IPS-20b (cell line): ENCODE measurements at regions not wholly inside any gene's neighbourhood (a gene's known extent, or its start where the extent isn't known, plus 50 kb on each side); places are given as distances from the start of the nearest gene placed in this dataset.

ENCODE experiments used
- H3K27ac ChIP-seq: one replicate; pipeline ENCODE4 v1.5.1; 2013; ENCODE audit warnings: low read length
- H3K27me3 ChIP-seq: 2 replicates; pipeline ENCODE4 v1.6.1; 2013; ENCODE audit warnings: mild to moderate bottlenecking, low read length, inconsistent platforms; ENCODE audit not compliant: insufficient read depth
- H3K36me3 ChIP-seq: 2 replicates; pipeline ENCODE4 v1.6.1; 2013; ENCODE audit warnings: low read depth, mild to moderate bottlenecking, inconsistent platforms, low read length, moderate library complexity; ENCODE audit not compliant: insufficient read depth
- H3K4me1 ChIP-seq: 2 replicates; pipeline ENCODE4 v1.6.1; 2013; ENCODE audit warnings: mild to moderate bottlenecking, control low read depth, inconsistent platforms, low read length, moderate library complexity; ENCODE audit not compliant: insufficient read depth
- H3K4me3 ChIP-seq: 2 replicates; pipeline ENCODE4 v1.5.1; 2013; ENCODE audit warnings: mild to moderate bottlenecking, low read length, inconsistent platforms
- H3K9ac ChIP-seq: 2 replicates; pipeline ENCODE4 v1.6.1; 2013; ENCODE audit warnings: low read depth, mild to moderate bottlenecking, inconsistent platforms, low read length, moderate library complexity
- H3K9me3 ChIP-seq: 2 replicates; pipeline ENCODE4 v1.6.1; 2013; ENCODE audit warnings: mild to moderate bottlenecking, low read depth, low read length, inconsistent platforms; ENCODE audit not compliant: insufficient read depth

DNA sequence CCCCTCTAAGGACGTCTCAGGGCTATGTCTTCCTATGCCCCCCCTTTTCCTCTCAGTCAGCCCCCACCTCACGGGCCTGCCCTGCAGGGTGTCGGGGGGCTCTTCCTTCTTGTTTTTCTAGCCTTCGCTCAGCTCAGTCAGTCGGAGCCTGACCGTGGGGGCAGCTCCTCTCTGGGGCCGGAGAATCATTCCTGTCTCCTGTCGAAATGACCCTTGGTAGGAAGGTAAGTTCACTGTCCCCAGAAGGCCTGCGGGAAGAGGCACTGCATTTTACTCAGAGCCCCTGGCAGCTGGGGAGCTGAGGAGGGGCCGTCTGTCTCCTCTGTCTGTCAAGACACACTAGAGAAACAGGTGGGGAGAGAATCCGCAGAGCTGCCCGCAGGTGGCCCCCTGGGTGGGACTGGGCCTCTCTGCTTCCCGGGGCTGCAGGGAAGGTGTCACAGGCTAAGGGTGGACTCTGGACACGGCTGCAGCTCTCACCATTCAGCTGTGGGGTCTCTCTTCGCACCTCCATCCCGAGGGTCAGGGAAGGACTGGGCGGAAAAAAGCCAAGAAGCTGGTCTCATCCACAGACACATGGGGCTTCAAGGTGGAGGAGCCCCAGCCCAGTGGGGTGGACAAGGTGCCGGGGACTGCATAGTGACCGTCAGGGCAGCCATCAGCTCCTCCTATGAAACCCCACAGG lies 112.8 kb upstream of the TNRC6C start:
- Histone ChIP-seq H3K36me3 (no peaks in the 10 kb centered on the region), H3K27ac (no peak overlapping the region), H3K4me1 (no peaks in the 10 kb centered on the region), H3K9me3 (no peaks in the 10 kb centered on the region), H3K4me3 (no peak overlapping the region), H3K27me3 (no peaks in the 10 kb centered on the region), H3K9ac (no peak overlapping the region)

DNA sequence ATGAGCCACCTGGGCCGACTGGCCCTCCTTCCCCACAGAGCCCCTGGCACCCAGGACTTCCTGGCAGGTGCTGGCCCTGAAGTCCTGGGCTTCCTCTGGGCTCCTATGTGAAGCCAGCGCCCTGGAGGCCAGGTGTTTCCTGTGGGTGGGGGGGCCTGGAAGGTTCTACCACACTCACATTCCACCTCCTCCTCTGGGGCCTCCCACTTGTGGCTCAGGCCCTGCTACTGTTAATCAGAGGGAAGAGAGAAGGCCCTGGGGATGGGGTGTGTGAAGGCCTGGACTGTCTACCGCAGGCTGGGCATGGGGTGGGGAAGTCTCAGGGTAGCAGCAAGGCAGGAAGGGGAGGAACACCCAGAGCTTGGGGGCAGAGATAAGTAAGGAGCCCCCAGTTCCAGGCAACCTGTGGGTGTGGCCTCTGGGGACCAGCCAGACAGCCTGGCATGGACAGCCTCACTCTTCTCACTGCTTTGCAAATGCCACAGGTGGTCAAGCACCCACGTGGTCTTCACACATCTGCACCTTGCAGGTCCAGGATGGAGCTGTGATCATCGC lies 111.9 kb upstream of the TNRC6C start:
- Histone ChIP-seq H3K4me1 (no peaks in the 10 kb centered on the region), H3K9ac (no peak overlapping the region), H3K4me3 (no peak overlapping the region), H3K27ac (no peak overlapping the region), H3K9me3 (no peaks in the 10 kb centered on the region), H3K36me3 (no peaks in the 10 kb centered on the region), H3K27me3 (no peaks in the 10 kb centered on the region)

DNA sequence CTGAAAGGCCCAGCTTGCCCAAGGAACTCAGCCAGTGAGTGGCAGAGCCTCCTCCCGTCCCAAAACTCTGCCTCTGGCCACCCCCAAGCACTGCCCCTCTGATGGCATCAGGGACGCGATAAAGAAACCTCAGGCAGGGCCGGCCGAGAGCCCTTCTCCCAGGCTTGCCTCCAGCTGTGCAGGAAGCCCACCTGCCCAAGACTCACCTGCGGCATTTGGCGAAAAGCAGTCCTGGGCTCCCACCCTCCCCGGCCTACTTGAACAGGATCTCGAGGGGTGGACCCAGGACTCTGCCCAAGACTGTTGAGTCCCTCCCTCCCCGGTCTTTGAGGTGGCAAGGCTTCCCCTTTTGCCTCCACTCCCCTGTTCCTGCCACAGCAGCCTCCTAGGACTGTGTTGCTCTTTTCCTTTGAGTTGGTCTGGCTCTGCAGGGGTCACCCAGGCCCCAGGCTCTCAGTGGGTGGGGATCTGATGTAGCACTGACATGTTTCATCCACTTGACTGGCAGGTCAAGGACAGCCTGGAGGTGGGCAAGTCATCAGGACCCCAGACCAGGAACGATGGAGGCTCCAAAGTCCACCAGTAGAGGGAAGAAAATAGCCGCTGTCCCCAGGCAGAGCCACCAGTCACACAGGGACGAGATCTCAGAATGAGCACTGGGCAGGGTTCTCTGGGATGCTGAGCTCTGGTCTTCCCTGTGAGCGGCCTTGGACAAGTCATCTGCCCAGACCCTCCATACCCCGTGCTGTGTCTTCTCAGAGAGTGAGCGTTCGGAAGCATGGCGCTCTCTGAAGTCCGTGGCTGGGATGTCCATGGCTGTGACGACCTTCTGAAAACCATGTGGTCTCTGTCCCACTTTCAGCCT lies 111.0 kb upstream of the TNRC6C start:
- Histone ChIP-seq H3K27me3 (no peaks in the 10 kb centered on the region), H3K9ac (no peak overlapping the region), H3K36me3 (no peaks in the 10 kb centered on the region), H3K4me3 (no peak overlapping the region), H3K27ac (no peak overlapping the region), H3K9me3 (no peaks in the 10 kb centered on the region), H3K4me1 (no peaks in the 10 kb centered on the region)

DNA sequence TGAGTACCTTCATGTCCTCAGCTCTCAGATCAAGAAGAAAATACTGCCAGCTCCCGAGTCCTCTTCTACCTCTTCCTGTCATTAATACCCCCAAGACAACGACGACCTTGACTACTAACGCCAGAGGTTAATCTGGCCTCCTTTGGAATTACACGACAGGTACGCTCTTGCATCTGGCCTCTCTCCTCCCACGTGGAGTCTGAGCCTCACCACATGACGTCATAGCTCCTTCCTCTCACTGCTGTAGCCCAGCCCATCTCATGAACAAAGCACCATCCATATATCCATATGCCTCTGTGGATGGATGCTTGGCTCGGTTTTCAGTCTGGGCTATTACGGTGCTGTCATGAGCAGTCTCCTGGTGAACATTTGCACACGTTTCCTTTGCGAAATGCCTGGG lies 110.2 kb upstream of the TNRC6C start:
- Histone ChIP-seq H3K27ac (no peak overlapping the region), H3K36me3 (no peaks in the 10 kb centered on the region), H3K4me3 (no peak overlapping the region), H3K9ac (no peak overlapping the region), H3K4me1 (no peaks in the 10 kb centered on the region), H3K9me3 (no peaks in the 10 kb centered on the region), H3K27me3 (no peaks in the 10 kb centered on the region)

DNA sequence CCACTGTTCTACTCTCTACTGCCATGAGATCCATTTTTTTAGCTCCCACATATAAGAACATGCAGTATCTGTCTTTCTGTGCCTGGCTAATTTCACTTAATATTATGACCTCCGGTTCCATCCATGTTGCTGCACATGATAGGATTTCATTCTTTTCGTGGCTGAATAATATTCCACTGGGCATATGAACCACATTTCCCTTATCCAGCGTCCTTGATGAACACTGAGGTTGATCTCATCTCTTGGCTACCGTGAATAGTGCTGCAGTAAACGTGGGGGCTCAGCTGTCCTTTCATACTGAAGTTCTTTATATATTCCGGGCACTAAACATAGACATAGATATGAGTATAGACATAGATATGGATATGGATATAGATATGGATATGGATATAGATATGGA lies 109.3 kb upstream of the TNRC6C start:
- H3K9me3 ChIP-seq = no peaks in the 10 kb centered on the region
- no peaks in the 10 kb centered on the region for H3K36me3 ChIP-seq
- H3K4me3 ChIP-seq = no peak overlapping the region
- H3K27me3 ChIP-seq = no peaks in the 10 kb centered on the region
- no peaks in the 10 kb centered on the region for H3K4me1 ChIP-seq
- no peak overlapping the region for H3K9ac ChIP-seq
- H3K27ac ChIP-seq = no peak overlapping the region

DNA sequence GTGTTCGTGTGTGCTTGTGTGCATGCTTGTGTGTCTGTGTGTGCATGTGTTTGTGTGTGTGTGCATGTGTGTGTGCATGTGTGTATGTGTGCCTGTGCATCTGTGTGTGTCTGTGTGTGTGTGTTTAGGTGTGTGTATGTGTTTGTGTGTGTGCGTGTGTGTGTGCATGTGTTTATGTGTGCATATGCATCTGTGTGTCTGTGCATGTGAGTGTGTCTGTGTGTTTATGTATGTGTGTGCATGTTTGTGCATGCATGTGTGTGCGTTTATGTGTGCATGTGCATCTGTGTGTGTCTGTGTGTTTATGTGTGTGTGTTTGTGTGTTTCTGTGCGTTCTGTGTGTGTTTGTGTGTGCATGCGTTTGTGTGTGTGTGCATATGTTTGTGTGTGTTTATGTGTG lies 106.6 kb upstream of the TNRC6C start:
- no peaks in the 10 kb centered on the region for H3K4me1 ChIP-seq
- H3K27ac ChIP-seq = no peak overlapping the region
- no peaks in the 10 kb centered on the region for H3K27me3 ChIP-seq
- H3K4me3 ChIP-seq = no peak overlapping the region
- H3K9ac ChIP-seq = no peak overlapping the region
- no peaks in the 10 kb centered on the region for H3K36me3 ChIP-seq
- no peaks in the 10 kb centered on the region for H3K9me3 ChIP-seq

DNA sequence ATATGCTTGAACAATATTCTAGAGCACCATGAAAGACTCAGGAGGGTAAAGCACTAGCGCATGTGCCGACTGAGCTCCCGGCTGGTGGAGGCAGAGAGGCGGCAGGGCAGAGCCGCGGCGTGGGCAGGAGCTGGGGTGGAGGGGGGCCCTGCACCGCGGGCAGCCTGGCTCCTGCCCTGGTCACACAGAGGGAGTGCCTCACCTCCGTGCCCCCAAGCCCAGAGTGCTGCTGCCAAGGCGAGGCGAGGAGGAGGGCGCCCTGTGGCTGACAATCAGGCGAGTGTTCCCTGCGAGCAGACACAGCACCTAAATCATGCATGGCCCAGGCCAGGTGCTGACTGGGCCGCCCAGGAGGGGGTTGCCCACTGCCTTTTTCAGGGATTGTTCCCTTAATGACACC lies 105.8 kb upstream of the TNRC6C start:
- H3K9me3 ChIP-seq = no peaks in the 10 kb centered on the region
- no peak overlapping the region for H3K27ac ChIP-seq
- no peaks in the 10 kb centered on the region for H3K4me1 ChIP-seq
- no peak overlapping the region for H3K9ac ChIP-seq
- H3K36me3 ChIP-seq = no peaks in the 10 kb centered on the region
- H3K27me3 ChIP-seq = no peaks in the 10 kb centered on the region
- H3K4me3 ChIP-seq = no peak overlapping the region

DNA sequence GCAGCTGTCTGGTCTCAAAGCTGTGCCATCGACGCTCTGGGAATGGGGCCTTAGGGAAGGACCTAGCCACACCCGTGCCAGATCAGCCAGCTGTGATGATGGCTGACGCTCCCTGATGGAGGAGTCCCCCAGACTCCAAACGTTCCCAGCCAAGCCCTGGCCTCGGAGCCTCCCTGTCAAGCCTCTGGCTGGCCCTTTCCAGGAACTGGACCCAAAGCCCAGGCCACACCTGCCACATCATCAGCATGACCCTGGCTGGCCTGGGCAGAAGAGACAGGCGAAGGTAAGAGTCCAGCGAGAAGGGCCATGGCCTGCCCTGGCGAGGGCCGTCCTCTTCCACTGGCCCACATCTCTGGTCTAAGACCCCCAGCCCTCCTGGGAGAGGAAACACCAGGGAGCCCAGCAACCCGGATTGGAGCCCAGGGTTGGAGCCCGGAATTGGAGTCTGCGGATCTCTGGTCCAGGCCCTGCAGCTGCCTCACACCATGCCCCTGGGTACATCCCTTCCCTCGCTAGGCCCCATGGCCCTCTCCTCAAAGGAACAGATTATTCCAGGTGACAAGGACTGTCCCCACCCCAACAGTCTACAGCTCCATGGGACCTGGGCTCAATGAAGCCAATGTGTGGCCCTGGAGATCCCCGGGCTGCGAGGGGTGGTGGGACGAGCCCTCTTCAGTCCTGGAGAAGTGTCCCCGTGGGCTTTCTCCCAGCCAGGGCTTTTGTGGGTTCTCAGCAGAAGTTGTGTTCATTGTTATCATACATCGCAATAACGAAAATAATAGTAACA lies 105.1 kb upstream of the TNRC6C start:
- Histone ChIP-seq H3K9me3 (no peaks in the 10 kb centered on the region), H3K4me1 (no peaks in the 10 kb centered on the region), H3K36me3 (no peaks in the 10 kb centered on the region), H3K27ac (no peak overlapping the region), H3K27me3 (no peaks in the 10 kb centered on the region), H3K4me3 (no peak overlapping the region), H3K9ac (no peak overlapping the region)

DNA sequence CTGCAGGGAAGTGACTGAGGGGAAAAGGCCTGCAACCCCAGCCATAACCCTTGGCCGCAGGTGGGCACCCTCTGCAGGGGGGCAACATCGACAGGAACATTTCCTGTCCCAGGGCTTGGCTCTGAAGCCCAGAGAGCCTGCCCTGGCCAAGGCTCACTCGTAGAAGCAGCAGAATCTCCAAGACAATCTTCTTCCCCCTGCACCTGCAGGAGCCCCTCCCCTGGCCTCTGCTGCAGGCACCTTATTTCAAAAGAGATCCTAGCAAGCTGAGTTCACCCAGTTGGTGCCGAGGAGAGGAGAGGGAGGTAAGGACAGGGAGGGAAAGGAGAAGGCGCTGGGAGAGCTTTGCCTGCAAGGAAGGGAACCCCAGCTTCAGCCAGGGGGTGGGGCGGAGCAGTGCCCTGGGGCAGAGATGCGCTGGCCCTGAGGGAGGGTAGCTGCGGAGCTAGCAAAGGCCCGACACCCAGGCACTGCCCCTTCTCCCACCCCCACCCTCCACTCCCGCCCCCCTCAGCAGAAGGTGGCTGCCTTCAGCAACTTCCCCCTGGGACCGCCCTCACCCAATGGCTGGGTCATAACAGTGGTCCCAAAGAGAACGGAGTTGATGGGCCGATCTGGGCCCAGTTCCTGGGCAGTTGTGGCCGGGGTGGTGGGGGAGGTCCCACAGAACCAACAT lies 104.3 kb upstream of the TNRC6C start:
- H3K4me3 ChIP-seq = no peak overlapping the region
- no peaks in the 10 kb centered on the region for H3K9me3 ChIP-seq
- H3K27ac ChIP-seq = no peak overlapping the region

DNA sequence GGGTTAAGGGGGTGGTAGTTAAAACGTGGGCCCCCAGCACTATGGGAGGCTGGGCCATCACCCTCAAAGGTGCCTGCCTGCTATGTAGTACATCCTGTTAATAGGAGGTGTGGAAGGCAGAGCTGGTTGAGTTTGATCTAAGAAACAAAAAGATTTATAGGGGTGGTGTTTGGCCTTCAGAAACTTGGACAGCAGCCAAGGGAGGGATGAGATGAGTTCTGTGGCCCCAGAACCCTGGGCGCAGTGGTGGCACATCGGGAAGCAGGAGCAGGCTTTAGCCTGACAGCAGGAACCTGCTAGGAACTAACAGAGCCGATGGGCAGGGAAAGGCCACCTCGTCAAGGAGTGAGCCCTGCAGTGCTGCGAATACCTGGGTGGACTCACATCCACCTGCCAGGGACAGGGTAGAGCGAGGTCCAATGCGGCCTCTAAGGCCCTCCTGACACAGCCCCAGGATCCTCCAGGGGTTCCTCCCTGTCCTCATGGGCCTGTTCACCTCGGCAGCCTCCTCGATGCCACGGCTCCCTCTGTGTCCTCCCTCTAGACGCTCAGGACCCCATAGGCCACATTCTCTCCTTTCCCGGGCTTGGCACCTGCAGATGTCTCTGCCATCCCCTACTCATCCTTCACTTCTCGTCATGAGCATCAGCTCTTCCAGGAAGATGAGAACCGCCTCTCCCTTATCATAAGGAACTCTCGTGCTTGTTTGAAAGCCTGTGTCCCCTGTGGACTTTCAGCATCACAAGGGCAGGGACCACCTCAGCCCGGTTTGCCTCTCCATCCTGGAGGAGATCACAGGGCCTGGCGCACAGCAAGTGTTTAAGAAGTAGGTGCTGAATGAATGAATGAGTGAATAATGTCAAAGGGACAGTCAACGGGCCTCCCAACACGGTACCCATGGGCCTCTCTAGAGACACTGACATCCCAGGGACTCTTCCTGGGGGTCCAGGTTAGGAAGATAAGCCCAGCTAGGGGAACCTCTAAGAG lies 103.5 kb upstream of the TNRC6C start:
- H3K4me1 ChIP-seq = no peaks in the 10 kb centered on the region
- no peak overlapping the region for H3K4me3 ChIP-seq
- H3K36me3 ChIP-seq = no peaks in the 10 kb centered on the region
- H3K9me3 ChIP-seq = no peaks in the 10 kb centered on the region
- no peaks in the 10 kb centered on the region for H3K27me3 ChIP-seq
- no peak overlapping the region for H3K9ac ChIP-seq
- H3K27ac ChIP-seq = no peak overlapping the region

More for the DNA sequence above, 104.3 kb upstream of the TNRC6C start:
- Histone ChIP-seq H3K4me1 (no peaks in the 10 kb centered on the region), H3K27me3 (no peaks in the 10 kb centered on the region), H3K9ac (no peak overlapping the region), H3K36me3 (no peaks in the 10 kb centered on the region)
